HG03159 (cell line): ENCODE measurements at regions not wholly inside any gene's neighbourhood (a gene's known extent, or its start where the extent isn't known, plus 50 kb on each side); places are given as distances from the start of the nearest gene placed in this dataset.

Source experiments
- ATAC-seq: cut with Tn5 transposase; IDR thresholded peaks from one replicate; pipeline ENCODE4 v1.9.1; 2021; ENCODE audit warnings: mild to moderate bottlenecking, moderate library complexity; ENCODE audit not compliant: unreplicated experiment

DNA sequence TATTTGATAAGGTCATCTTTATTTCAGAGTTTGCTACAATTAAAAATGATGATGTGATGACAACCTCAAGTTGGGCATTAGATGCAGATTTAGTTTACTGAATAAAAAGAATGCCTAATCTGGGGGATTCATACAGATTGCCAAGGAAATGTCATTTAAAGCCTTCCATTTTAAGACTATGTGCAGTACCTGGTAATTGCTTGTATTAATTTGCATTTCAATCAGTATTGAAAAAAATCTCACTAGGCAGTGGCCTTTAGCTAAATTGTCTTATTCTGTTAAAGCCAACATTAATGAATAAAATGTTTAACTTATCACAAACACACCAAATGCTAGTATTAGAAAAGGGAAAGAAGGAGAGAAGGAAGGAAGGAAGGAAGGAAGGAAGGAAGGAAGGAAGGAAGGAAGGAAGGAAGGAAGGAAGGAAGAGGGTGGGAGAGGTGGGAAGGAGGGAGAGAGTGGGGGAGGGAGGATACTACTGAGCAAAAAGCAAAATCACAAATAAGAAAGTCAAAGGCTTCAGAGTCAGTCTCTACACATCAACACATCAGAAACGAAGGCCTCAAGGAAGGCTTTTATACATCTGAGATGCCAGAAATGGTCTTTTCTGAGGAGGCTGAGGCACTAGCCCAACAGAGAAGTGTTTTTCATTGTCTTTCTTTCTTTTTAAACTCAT, 271.1 kb upstream of the CLEC14A start:
- ATAC-seq: no peak

DNA sequence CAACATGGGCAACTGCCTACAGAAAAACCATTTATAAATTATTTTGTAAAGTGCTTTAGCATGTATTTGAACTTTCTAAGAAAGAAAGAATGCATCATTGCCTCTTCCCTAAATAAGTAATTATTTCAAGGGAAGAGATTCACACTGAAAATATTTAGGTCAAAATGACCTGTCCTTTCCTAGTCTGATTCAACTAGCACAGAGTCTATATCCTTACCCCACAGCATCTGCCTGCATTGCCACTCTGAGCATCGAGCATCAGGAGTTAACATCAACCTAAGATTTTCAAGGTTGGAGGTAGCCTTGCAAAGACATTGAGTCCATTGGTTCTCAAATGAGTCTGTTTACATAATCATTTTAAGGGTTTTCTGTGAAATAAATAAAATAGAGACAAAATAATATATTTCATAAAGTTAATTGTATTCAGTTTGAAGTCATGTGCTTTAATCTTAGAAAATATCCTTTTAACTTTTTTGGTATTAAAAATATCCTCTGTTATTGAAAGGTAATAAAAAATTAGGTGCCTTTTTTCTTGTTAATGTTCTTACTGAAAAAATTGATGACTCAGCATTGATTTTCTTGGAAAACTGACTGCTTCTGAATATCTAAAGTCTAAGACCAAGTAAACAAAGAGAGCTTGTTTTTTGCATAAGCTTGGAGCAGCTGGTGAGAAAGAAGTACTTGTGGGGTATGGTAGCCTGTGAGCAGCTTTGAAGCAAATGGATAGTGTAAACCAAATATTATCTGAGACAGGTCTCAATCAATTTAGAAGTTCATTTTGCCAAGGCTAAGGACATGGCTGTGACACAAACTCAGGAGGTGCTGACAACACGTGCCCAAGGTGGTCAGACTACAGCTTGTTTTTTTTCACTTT, 269.0 kb upstream of the CLEC14A start:
- ATAC-seq: no peak

DNA sequence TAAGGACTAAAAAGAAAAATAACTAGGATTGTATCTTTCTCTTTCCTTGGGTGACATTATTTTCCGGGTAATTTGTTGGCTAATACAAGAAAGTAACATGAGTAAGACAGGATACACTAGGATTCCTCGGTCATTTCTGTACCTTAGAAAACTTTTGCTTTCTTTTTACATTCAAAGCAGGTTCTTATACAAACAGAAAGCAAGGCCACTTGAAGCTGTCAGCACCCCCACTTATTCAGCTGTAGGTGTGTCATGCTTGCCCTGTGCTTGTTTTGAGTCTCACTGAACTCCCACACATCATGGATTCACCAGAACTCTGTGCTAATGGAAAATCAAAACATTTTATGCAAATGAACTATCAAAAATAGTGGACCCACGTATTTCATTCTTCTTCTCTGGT, 266.8 kb upstream of the CLEC14A start:
- ATAC-seq: no peak

DNA sequence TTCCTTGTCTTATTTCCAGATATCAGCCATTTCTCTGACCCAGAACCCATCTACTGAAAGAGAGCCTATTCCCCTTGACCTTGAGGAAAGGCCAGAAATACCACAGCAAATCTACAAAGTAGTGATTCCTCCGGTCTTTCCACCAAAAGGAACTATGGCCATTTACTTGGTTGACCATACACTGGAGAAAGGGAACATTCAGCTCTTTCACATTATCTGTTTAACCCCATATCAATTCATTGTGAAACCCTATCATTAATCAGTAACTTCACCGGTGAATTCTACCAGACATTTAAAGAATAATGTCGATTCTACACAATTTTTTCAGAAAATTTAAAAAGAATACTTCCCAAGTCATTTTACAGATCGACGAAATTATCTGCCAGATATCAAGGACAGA, 265.7 kb upstream of the CLEC14A start:
- ATAC-seq: no peak

DNA sequence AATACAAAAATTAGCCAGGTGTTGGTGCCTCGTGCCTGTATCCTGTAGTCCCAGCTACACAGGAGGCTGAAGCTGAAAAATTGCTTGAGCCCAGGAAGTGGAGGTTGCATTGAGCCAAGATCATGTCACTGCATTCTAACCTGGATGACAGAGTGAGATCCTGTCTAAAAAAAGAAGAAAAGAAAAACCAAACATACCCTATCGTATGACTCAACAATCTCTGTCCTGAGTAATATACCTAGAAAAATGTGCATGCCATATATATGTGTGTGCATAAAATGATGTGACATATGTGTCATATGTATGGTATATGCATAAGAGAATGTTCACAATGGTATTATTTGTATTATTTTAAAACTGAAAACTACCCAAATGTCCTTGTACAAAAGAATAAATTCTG, 261.5 kb upstream of the CLEC14A start:
- no peak for ATAC-seq

DNA sequence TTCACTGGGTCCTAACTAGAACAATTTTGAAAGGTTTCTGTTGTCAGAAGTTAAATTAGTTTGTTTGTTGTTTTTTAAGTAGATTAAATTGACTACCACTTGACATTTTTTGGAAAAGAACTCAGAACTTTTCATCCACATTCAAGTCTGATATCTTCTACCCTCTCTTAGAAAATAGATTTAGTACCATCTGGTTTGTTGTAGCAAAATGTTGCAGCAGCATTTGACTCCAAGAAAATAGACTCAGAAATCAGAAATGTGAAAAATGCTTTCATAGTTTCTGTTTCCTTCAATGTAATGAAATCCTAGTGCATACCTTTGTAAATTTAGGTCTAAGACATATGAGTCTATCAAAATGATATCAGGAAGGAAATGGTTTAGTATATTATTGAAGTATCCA, 256.3 kb upstream of the CLEC14A start:
- ATAC-seq: no peak

DNA sequence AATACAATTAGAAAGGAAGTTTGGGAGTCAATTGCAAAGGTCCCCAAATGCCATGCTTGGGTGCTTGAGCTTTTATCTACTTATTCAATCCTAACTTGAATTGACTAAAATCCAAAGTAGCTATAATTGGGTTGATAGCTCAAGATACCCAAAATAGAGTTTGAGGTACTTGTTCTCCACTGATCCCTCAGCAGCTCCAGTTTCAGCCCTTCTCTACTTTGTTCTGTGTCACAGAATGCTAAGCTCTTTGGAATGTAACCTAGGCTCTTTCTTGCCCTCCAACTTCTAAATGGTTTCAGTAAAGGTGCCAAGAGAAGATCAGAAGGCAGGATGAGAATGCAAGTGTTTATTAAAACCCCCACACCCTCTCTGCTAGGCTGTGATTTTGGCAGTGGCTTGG, 251.4 kb upstream of the CLEC14A start:
- no peak for ATAC-seq

DNA sequence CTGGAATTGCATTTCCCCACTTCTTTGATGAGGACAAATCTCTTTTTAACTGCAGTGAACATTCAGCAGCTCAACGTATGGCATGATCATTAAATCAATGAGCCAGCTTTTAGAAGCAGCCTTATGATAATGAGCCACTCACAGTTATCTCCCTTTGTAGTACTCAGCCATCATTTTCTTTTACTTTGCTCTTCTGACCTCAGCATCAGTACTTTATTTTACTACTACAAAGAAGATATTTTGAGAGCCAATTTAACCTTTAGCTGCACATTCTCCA, 250.0 kb upstream of the CLEC14A start:
- ATAC-seq: no peak

DNA sequence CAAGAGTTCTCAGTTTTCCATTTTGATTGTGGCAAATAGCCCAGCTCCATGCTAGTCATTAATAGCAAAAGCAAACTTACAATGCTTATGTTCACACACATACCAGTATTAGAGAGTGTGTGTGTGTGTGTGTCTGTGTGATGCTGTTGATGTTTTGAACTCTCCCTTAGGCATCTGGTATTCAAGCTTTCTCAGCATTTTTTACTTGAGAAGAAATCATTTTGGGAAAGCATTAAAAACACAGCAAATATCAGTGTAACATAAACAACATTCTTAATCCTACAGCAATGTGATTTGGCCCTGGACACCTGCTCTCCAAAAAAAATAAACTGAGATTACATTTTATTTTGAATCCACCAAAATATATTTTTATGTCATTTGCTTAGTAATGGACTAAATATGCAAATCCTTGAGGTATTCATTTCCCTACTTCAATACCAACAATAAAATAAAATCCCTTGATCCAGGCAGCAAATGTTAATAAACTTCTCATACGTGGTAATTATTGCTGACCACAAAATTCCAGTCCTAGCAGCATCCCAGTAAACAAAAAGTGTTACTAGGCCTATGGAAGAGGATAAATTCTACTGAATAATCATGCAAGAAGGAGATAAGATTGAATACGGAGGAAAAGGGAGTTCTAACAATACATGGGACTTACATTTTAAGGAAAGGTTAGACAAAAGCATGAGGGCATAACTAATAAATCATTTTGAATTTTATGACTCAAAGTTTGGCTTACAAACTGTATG, 249.5 kb upstream of the CLEC14A start:
- ATAC-seq: no peak

DNA sequence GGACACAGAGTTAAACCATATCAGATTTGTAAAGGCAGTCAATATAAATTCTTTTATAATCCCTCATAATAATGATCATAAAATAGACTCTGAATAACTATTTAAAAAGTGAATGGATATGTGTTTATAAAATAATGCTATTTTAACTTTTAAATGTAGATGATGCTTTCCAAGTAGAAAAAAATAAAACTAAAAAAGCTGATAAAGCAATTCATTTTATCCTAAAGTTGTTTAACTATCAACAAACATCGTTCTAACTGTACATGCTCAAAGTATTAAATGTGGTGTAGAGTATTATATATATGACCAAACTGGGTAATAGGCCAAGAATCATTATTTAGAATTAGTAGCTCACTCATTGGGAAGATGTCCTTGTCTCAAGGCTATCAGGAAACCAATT, 248.3 kb upstream of the CLEC14A start:
- no peak for ATAC-seq

DNA sequence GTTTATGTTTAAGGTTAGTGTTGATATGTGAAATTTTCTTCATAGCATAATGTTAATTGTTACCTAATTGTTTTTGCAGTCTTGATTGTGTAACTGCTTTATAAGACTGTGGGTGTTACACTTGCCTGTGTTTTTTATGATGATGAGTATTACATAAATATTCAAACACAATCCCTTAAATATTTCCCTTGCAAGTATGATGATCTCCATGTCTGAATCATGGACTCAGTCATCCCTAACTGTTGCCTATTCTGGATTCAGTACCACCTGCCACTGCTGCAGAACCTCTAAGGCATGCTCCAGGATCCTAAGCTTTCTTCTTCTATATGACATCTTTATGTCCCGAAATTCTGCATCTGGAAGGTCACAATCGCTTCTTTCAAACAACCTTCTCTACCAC, 246.3 kb upstream of the CLEC14A start:
- ATAC-seq: no peak

DNA sequence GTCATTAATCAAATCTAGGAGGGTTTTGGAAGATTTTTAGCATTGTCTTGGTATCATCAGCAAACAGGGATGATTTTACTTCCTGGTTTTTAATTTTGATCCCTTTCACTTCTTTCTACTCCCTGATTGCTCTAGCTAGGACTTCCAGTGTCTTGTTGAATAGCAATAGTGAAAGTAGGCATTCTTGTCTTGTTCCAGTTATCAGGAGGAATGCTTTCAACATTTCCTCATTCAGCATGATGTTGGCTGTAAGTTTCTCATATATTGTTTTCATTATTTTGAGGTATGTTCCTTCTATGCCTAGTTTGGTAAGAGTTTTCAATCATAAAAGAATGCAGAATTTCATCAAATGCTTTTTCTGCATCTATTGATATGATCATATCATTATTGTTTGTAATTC, 244.2 kb upstream of the CLEC14A start:
- ATAC-seq: no peak

DNA sequence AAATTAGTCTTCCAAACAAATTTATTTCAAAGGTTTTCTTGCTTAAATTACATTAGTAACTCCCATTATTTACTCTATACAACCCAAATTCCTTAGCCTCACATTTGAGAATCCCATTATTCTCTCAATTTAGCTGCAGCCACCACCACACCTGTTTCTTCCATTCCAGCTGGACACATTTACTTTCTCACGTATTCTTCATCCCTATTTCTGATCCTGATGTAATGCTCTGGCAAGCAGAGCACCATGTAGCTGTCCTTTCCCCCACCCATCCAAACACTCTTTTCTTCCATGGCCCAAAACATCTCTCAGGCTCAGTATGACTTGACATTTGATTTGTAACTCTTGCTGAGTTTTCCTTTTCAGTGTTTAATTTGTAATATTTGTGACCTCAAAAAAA, 240.2 kb upstream of the CLEC14A start:
- no peak for ATAC-seq

DNA sequence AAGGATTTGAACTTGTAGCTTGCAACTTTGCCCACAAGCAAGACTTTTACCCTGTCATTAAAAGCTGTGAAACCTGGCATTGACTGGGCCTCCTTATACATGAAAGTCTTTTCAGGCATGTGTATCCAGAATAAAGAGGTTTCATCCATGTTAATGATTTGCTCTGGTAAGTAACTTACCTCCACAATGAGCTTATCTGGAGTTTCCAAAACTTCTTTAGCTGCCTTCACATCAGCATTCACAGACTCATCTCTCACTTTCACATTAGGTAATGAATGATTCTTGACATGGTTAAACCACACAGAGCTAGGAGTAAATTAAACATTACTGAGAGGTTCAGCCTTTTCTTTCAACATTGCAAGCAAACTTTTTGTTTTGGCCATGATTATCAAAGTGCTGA, 234.4 kb upstream of the CLEC14A start:
- ATAC-seq: no peak

DNA sequence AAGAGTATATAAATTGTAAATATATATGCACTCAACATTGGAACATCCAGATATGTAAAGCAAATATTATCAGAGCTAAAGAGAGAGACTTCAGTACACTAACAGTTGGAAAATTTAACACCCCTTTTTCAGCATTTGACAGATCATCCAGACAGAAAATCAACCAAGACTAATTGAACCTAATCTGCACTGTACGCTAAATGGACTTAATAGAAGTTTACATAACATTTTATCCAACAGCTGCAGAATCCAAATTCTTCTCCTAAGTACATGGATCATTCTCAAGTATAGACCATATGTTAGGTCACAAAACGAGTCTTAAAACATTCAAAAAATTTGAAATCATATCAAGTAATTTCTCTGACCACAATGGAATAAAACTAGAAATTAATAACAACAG, 229.1 kb upstream of the CLEC14A start:
- no peak for ATAC-seq

DNA sequence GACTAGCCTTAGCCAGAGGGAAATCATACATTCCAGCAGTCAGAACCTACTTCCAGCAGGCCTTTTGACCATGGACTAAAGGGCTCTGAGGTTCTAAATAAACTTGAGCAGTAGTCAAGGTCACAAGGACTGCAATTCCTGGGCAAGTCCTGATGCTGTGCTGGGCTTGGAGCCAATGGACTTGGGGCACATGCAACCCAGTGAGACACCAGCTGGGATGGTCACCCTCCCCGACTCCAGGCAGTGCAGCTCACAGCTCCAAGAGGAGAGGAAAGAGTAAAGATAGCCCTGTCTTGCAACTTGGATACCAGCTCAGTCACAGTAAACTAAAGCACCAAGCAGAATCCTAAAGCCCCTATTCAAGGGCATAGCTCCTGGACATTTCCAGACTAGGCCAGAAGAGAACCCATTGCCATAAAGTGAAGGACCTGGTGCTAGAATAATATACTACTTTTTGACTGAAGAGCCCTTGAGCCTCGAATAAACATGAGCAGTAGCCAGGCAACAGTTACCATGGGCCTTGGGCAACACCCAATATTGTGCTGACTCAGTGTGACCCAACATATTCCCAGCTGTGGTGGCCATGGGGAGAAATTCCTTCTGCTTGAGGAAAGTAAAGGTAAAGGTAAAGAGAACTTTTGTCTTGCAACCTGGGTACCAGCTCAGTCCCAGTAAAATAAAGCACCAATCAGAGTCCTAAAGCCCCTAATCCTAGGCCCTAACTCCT, 226.2 kb upstream of the CLEC14A start:
- no peak for ATAC-seq

DNA sequence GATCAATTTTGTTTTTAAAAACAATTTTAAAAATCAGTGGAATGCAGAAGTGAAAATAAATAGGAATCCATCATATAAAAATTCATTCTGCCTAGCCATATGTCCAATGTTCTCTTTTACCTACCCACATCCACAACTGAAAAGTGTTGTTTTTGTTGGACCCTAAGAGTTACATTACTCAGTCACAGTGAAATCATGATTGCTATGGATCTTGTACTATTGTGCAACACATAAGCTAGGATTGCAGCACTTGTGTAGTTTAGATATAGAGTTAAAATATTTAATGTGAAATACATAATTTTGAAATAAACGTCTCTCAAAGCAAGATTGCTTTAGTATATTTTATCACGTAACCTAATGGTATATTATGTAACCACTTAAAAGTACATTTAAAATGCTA, 213.3 kb upstream of the CLEC14A start:
- ATAC-seq: no peak

DNA sequence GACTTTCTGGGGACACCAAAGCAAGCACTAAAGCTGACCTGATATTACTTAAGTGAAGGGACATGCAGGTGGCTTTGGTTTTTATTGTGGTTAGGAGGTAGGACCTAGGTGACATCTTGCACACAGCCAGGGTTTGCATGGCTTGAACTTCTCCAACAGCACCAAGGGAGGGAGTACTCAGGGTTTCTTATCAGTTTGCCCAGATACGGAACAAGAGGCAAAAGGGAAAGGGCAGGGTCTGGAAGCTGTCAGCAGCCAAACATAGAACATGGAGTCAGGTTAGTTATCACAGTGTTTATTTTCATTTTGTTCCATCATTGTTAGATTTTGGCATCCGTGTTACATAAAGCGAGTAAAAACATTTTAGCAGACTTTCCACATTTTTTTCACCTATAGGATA, 186.3 kb upstream of the CLEC14A start:
- ATAC-seq: no peak

DNA sequence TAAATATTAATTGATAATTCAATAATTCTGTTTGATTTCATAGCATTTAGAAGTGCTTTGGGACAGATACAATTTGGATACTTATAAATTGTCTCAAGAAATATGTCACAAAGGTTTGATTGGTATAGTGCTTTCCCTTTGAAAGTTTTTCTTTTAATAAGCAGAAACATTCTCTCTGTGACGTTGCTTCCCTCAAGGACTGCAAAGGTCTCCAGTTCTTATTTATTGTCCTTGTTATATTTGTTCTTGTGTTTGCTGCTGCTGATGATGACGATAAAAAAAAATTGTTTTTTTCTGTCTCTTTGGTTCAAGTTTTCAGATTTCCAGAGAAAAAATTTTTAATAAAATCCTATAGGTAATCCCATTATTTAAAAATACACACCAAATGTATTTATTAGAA, 176.3 kb upstream of the CLEC14A start:
- ATAC-seq: no peak

DNA sequence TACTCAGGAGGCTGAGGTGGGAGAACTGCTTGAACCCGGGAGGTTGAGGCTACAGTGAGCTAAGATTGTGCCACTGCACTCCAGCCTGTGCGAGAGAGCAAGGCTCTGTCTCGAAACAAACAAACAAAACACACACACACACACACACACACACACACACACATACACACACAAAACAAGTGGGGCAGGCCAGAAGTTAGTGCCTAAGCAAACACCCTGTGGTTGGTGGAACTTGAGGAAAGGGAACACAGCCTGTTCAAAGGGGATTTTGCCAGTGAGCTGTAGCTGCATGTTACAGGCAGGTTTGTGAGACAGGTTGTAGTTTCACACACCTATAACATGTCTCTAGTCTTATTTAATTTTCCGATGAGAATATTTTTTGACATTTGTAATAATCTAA, 175.3 kb upstream of the CLEC14A start:
- ATAC-seq: no peak

DNA sequence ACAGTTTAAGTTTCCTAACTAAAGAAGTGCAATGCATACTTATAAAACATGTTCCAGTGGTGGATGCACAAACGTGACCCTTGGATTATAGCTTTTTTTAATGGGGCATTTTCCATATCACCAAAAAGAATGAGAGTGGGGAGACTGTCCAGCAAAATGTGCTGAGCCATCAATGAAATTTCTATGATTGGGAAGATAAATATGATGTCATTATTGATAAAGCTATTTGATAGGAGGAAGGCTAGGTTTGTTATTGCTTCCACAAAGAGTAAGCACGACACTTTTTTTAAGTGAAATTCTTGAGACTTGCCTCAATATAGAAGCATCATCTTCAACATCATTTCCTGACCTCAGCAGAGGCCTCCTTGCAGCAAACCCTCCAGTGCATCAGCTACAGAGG, 174.6 kb upstream of the CLEC14A start:
- ATAC-seq: no peak
